WTC11 (cell line): ENCODE measurements at regions not wholly inside any gene's neighbourhood (a gene's known extent, or its start where the extent isn't known, plus 50 kb on each side); places are given as distances from the start of the nearest gene placed in this dataset.

Experiments used
- CREB1 ChIP-seq: sonication (generic); formaldehyde crosslinking; IDR thresholded peaks from 2 replicates; pipeline ENCODE4 v1.8.0; 2023; ENCODE audit warnings: mild to moderate bottlenecking, missing genetic modification reagents
- ETV6 ChIP-seq: sonication (generic); formaldehyde crosslinking; IDR thresholded peaks from 2 replicates; pipeline ENCODE4 v1.8.1; 2022; ENCODE audit warnings: mild to moderate bottlenecking, missing genetic modification reagents
- SMAD3 ChIP-seq: sonication (generic); formaldehyde crosslinking; IDR thresholded peaks from 2 replicates; pipeline ENCODE4 v1.8.0; 2022; ENCODE audit warnings: missing genetic modification reagents, mild to moderate bottlenecking, borderline replicate concordance
- TCF7 ChIP-seq: sonication (generic); formaldehyde crosslinking; IDR thresholded peaks from 2 replicates; pipeline ENCODE4 v1.8.0; 2022; ENCODE audit warnings: mild to moderate bottlenecking, low read depth, missing genetic modification reagents, moderate library complexity
- TF ChIP-seq, protein P1 (sequence below): fragments of 200-600 bp; IDR thresholded peaks from 2 replicates; pipeline ENCODE4 v1.8.0; 2022; ENCODE audit warnings: antibody characterized with exemption
- TF ChIP-seq, protein P2 (sequence below): sonication (generic); formaldehyde crosslinking; conservative IDR thresholded peaks from 2 replicates; pipeline ENCODE4 v1.8.1; 2022; ENCODE audit warnings: mild to moderate bottlenecking, missing genetic modification reagents
- TF ChIP-seq, protein P3 (sequence below): sonication (generic); formaldehyde crosslinking; IDR thresholded peaks from 2 replicates; pipeline ENCODE4 v1.8.1; 2023; ENCODE audit warnings: mild to moderate bottlenecking, missing genetic modification reagents, moderate library complexity
- TF ChIP-seq, protein P4 (sequence below): sonication (generic); formaldehyde crosslinking; IDR thresholded peaks from 2 replicates; pipeline ENCODE4 v1.8.1; 2022; ENCODE audit warnings: mild to moderate bottlenecking, missing genetic modification reagents, moderate library complexity, borderline replicate concordance

DNA sequence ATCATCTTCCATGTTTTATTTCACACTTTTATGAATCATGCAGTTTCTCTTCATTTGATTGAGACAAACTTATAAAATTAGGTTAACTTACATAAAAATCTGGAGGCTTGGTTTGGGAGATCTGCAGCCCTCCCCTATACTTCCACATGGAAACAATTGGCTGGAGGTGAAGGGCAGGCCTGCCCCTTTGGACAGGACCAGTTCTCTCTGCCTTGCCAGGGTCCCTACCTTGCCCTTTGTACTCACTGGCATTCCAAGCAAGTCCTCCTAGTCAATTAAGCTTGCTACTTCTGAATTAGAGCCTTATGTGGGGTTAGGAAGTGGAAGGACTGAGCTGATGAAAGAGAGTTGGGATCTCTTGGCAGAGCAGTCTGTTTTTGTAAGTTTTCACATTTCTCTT, 257.3 kb downstream of the GAS1 start:
- TF ChIP-seq, protein P1, sequence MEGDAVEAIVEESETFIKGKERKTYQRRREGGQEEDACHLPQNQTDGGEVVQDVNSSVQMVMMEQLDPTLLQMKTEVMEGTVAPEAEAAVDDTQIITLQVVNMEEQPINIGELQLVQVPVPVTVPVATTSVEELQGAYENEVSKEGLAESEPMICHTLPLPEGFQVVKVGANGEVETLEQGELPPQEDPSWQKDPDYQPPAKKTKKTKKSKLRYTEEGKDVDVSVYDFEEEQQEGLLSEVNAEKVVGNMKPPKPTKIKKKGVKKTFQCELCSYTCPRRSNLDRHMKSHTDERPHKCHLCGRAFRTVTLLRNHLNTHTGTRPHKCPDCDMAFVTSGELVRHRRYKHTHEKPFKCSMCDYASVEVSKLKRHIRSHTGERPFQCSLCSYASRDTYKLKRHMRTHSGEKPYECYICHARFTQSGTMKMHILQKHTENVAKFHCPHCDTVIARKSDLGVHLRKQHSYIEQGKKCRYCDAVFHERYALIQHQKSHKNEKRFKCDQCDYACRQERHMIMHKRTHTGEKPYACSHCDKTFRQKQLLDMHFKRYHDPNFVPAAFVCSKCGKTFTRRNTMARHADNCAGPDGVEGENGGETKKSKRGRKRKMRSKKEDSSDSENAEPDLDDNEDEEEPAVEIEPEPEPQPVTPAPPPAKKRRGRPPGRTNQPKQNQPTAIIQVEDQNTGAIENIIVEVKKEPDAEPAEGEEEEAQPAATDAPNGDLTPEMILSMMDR, result no peak
- TF ChIP-seq, protein P2, sequence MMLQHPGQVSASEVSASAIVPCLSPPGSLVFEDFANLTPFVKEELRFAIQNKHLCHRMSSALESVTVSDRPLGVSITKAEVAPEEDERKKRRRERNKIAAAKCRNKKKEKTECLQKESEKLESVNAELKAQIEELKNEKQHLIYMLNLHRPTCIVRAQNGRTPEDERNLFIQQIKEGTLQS (CRISPR knock-in tag), result no peak
- TF ChIP-seq, protein P3, sequence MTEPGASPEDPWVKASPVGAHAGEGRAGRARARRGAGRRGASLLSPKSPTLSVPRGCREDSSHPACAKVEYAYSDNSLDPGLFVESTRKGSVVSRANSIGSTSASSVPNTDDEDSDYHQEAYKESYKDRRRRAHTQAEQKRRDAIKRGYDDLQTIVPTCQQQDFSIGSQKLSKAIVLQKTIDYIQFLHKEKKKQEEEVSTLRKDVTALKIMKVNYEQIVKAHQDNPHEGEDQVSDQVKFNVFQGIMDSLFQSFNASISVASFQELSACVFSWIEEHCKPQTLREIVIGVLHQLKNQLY (CRISPR knock-in tag), result no peak
- TF ChIP-seq CREB1 (CRISPR knock-in tag) (no peak), ETV6 (CRISPR knock-in tag) (no peak), SMAD3 (CRISPR knock-in tag) (no peak), TCF7 (CRISPR knock-in tag) (no peak)
- TF ChIP-seq, protein P4, sequence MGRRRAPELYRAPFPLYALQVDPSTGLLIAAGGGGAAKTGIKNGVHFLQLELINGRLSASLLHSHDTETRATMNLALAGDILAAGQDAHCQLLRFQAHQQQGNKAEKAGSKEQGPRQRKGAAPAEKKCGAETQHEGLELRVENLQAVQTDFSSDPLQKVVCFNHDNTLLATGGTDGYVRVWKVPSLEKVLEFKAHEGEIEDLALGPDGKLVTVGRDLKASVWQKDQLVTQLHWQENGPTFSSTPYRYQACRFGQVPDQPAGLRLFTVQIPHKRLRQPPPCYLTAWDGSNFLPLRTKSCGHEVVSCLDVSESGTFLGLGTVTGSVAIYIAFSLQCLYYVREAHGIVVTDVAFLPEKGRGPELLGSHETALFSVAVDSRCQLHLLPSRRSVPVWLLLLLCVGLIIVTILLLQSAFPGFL (CRISPR knock-in tag), result no peak
